ENCODE measurements at regions not wholly inside any gene's neighbourhood (a gene's known extent, or its start where the extent isn't known, plus 50 kb on each side); places are given as distances from the start of the nearest gene placed in this dataset.

GRCh38 chr20:55561259-55561658 lies 444.1 kb downstream of the CBLN4 start:
- TF ChIP-seq CSDC2 (CRISPR knock-in tag; IDR thresholded peaks at IDR 0.05), result no peak
- no peak for TF ChIP-seq ZNF8 (CRISPR knock-in tag; IDR thresholded peaks at IDR 0.05)
- TF ChIP-seq BACH2 (CRISPR knock-in tag; IDR thresholded peaks at IDR 0.05; ENCODE audit: borderline replicate concordance), result no peak
- no peak for TF ChIP-seq ZC3H10 (CRISPR knock-in tag; IDR thresholded peaks at IDR 0.05)
- TF ChIP-seq PATZ1 (CRISPR knock-in tag; IDR thresholded peaks at IDR 0.05; ENCODE audit: borderline replicate concordance), result no peak
- no peak for TF ChIP-seq PPARA (CRISPR knock-in tag; IDR thresholded peaks at IDR 0.05; ENCODE audit: borderline replicate concordance)
- TF ChIP-seq ESRRG (CRISPR knock-in tag; IDR thresholded peaks at IDR 0.05), result no peak
- no peak for TF ChIP-seq CSRNP3 (CRISPR knock-in tag; IDR thresholded peaks at IDR 0.05)
- ATAC-seq, result no peak

GRCh38 chr20:55557191-55557590 lies 448.1 kb downstream of the CBLN4 start:
- no peak for ATAC-seq
- TF ChIP-seq ZNF565 (CRISPR knock-in tag; conservative IDR thresholded peaks at IDR 0.05; ENCODE audit: low read depth), result no peak

- ATAC-seq, result no peak
- TF ChIP-seq ZFP30 (CRISPR knock-in tag; IDR thresholded peaks at IDR 0.05) (no peak), CSDC2 (CRISPR knock-in tag; IDR thresholded peaks at IDR 0.05) (no peak), ZC3H10 (CRISPR knock-in tag; IDR thresholded peaks at IDR 0.05) (no peak), ZNF8 (CRISPR knock-in tag; IDR thresholded peaks at IDR 0.05) (no peak), RARB (CRISPR knock-in tag; IDR thresholded peaks at IDR 0.05) (no peak), ISL1 (CRISPR knock-in tag; IDR thresholded peaks at IDR 0.05) (no peak), TOX (CRISPR knock-in tag; IDR thresholded peaks at IDR 0.05; ENCODE audit: borderline replicate concordance) (no peak), PATZ1 (CRISPR knock-in tag; IDR thresholded peaks at IDR 0.05; ENCODE audit: borderline replicate concordance) (no peak), ZFP3 (CRISPR knock-in tag; IDR thresholded peaks at IDR 0.05) (no peak), ZNF565 (CRISPR knock-in tag; conservative IDR thresholded peaks at IDR 0.05; ENCODE audit: low read depth) (no peak), CREB5 (CRISPR knock-in tag; IDR thresholded peaks at IDR 0.05; ENCODE audit: low read depth) (no peak), BACH2 (CRISPR knock-in tag; IDR thresholded peaks at IDR 0.05; ENCODE audit: borderline replicate concordance) (no peak), ESRRG (CRISPR knock-in tag; IDR thresholded peaks at IDR 0.05) (no peak), GLIS3 (CRISPR knock-in tag; IDR thresholded peaks at IDR 0.05) (no peak), PPARA (CRISPR knock-in tag; IDR thresholded peaks at IDR 0.05; ENCODE audit: borderline replicate concordance) (no peak), ARNTL (CRISPR knock-in tag; IDR thresholded peaks at IDR 0.05; ENCODE audit: borderline replicate concordance, low read depth) (no peak), CSRNP3 (CRISPR knock-in tag; IDR thresholded peaks at IDR 0.05) (no peak), TCF4 (CRISPR knock-in tag; IDR thresholded peaks at IDR 0.05; ENCODE audit: borderline replicate concordance) (no peak), ZNF70 (CRISPR knock-in tag; IDR thresholded peaks at IDR 0.05) (no peak), TSHZ2 (CRISPR knock-in tag; IDR thresholded peaks at IDR 0.05) (no peak)
Observed at GRCh38 chr20:55555075-55555650, 450.2 kb downstream of the CBLN4 start.

All from SK-N-SH treated with all-trans-retinoic acid at 6 μM for 48 hours (cell line).